H9 (cell line): ENCODE measurements at regions not wholly inside any gene's neighbourhood (a gene's known extent, or its start where the extent isn't known, plus 50 kb on each side); places are given as distances from the start of the nearest gene placed in this dataset.
A peak's percentile ranks its signal among the peaks of the same experiment; 100 is the strongest.

Experiments used
- DNase-seq: peaks from one replicate; pipeline ENCODE4 v3.0.0-alpha.2; 2017
- H2AFZ ChIP-seq: one replicate; pipeline ENCODE4 v1.6.1; 2013; ENCODE audit warnings: mild to moderate bottlenecking, low read length, control low read depth, moderate library complexity
- H2AK5ac ChIP-seq: 2 replicates; pipeline ENCODE4 v1.6.1; 2013; ENCODE audit warnings: low read length, control low read depth, mixed read lengths; ENCODE audit not compliant: insufficient read length
- H2BK120ac ChIP-seq: one replicate; pipeline ENCODE4 v1.6.1; 2013; ENCODE audit warnings: low read depth, mild to moderate bottlenecking, low read length, control low read depth, inconsistent platforms; ENCODE audit not compliant: poor library complexity, severe bottlenecking
- H2BK12ac ChIP-seq: 2 replicates; pipeline ENCODE4 v1.6.1; 2013; ENCODE audit warnings: low read length, control low read depth, mixed read lengths, low read depth; ENCODE audit not compliant: insufficient read length
- H2BK15ac ChIP-seq: 2 replicates; pipeline ENCODE4 v1.6.1; 2013; ENCODE audit warnings: low read depth, low read length, control low read depth
- H2BK20ac ChIP-seq: one replicate; pipeline ENCODE4 v1.6.1; 2013; ENCODE audit warnings: low read depth, mild to moderate bottlenecking, low read length, control low read depth, inconsistent platforms; ENCODE audit not compliant: poor library complexity, severe bottlenecking
- H2BK5ac ChIP-seq: 2 replicates; pipeline ENCODE4 v1.6.1; 2013; ENCODE audit warnings: low read length, control low read depth, mixed read lengths; ENCODE audit not compliant: insufficient read length
- H3K14ac ChIP-seq: 2 replicates; pipeline ENCODE4 v1.6.1; 2013; ENCODE audit warnings: low read length, control low read depth; ENCODE audit not compliant: insufficient read depth
- H3K18ac ChIP-seq: 2 replicates; pipeline ENCODE4 v1.6.1; 2013; ENCODE audit warnings: low read depth, mild to moderate bottlenecking, mixed read lengths, low read length, control low read depth; ENCODE audit not compliant: insufficient read length
- H3K23ac ChIP-seq: 2 replicates; pipeline ENCODE4 v1.6.1; 2013; ENCODE audit warnings: low read length, control low read depth, mixed read lengths, low read depth; ENCODE audit not compliant: insufficient read length
- H3K23me2 ChIP-seq: 2 replicates; pipeline ENCODE4 v1.6.1; 2013; ENCODE audit warnings: low read depth, mild to moderate bottlenecking, mixed read lengths, low read length, control low read depth; ENCODE audit not compliant: insufficient read length, poor library complexity, severe bottlenecking
- H3K27ac ChIP-seq: 2 replicates; pipeline ENCODE4 v1.5.1; 2013; ENCODE audit warnings: low read length, control low read depth, mixed read lengths, low read depth; ENCODE audit not compliant: insufficient read length
- H3K27me3 ChIP-seq: 2 replicates; pipeline ENCODE4 v1.6.1; 2013; ENCODE audit warnings: low read length, control low read depth, inconsistent platforms; ENCODE audit not compliant: insufficient read depth
- H3K4ac ChIP-seq: 2 replicates; pipeline ENCODE4 v1.6.1; 2013; ENCODE audit warnings: low read depth, mild to moderate bottlenecking, control low read depth, inconsistent platforms, low read length, moderate library complexity
- H3K4me1 ChIP-seq: 2 replicates; pipeline ENCODE4 v1.6.1; 2013; ENCODE audit warnings: low read length, control low read depth, inconsistent platforms; ENCODE audit not compliant: insufficient read depth
- H3K4me2 ChIP-seq: 2 replicates; pipeline ENCODE4 v1.6.1; 2013; ENCODE audit warnings: low read length, control low read depth, mixed read lengths; ENCODE audit not compliant: insufficient read length, insufficient read depth
- H3K56ac ChIP-seq: 2 replicates; pipeline ENCODE4 v1.6.1; 2013; ENCODE audit warnings: low read depth, mild to moderate bottlenecking, mixed read lengths, low read length, control low read depth; ENCODE audit not compliant: insufficient read length
- H3K79me1 ChIP-seq: 2 replicates; pipeline ENCODE4 v1.6.1; 2013; ENCODE audit warnings: low read depth, mild to moderate bottlenecking, moderate library complexity, low read length, control low read depth, inconsistent platforms; ENCODE audit not compliant: insufficient read depth, poor library complexity, severe bottlenecking
- H3K79me2 ChIP-seq: 2 replicates; pipeline ENCODE4 v1.6.1; 2013; ENCODE audit warnings: low read length, control low read depth, inconsistent platforms; ENCODE audit not compliant: insufficient read depth
- H3K9ac ChIP-seq: 2 replicates; pipeline ENCODE4 v1.6.1; 2013; ENCODE audit warnings: low read length, control low read depth, mixed read lengths; ENCODE audit not compliant: insufficient read length; ENCODE audit errors: extremely low read depth
- H3K9me3 ChIP-seq: one replicate; pipeline ENCODE4 v1.6.1; 2013; ENCODE audit warnings: low read depth, low read length, inconsistent platforms; ENCODE audit not compliant: control insufficient read depth
- H3T11ph ChIP-seq: one replicate; pipeline ENCODE4 v1.6.1; 2013; ENCODE audit warnings: mild to moderate bottlenecking, low read length, control low read depth, inconsistent platforms
- H4K20me1 ChIP-seq: one replicate; pipeline ENCODE4 v1.6.1; 2013; ENCODE audit not compliant: control insufficient read depth, insufficient read length, insufficient read depth
- H4K5ac ChIP-seq: 2 replicates; pipeline ENCODE4 v1.6.1; 2013; ENCODE audit warnings: low read depth, mild to moderate bottlenecking, mixed read lengths, low read length, control low read depth; ENCODE audit not compliant: insufficient read length
- H4K8ac ChIP-seq: replicated peaks from 2 replicates; pipeline ENCODE4 v1.6.1; 2013; ENCODE audit warnings: low read length, control low read depth, mixed read lengths, low read depth; ENCODE audit not compliant: insufficient read length
- H4K91ac ChIP-seq: 2 replicates; pipeline ENCODE4 v1.6.1; 2013; ENCODE audit warnings: low read depth, mild to moderate bottlenecking, moderate library complexity, mixed read lengths, low read length, control low read depth; ENCODE audit not compliant: insufficient read length
- H3K27ac Mint-ChIP-seq, 3 experiments: 2 replicates in 2 of 3; 3 replicates in 1 of 3; pipeline ENCODE4 v1.8.0; 2020 to 2021; ENCODE audit warnings: mixed read lengths in 3 of 3, mild to moderate bottlenecking in 1 of 3, moderate library complexity in 1 of 3
- H3K27me3 Mint-ChIP-seq: 2 replicates; pipeline ENCODE4 v1.8.0; 2021; ENCODE audit warnings: low read depth, mild to moderate bottlenecking, moderate library complexity, mixed read lengths
- H3K36me3 Mint-ChIP-seq, 3 experiments: 2 replicates in 2 of 3; 3 replicates in 1 of 3; pipeline ENCODE4 v1.8.0; 2020 to 2021; ENCODE audit warnings: low read depth in 3 of 3, mixed read lengths in 3 of 3; ENCODE audit not compliant: insufficient read depth in 1 of 3
- H3K4me1 Mint-ChIP-seq, 2 experiments: 2 replicates each; pipeline ENCODE4 v1.8.0; 2020; ENCODE audit warnings: mixed read lengths in 2 of 2
- H3K4me3 Mint-ChIP-seq, 2 experiments: 2 replicates in 1 of 2; 3 replicates in 1 of 2; pipeline ENCODE4 v1.8.0; 2020 to 2021; ENCODE audit warnings: mild to moderate bottlenecking in 2 of 2, mixed read lengths in 2 of 2, moderate library complexity in 1 of 2
- H3K9me3 Mint-ChIP-seq, 2 experiments: 2 replicates in 1 of 2; 3 replicates in 1 of 2; pipeline ENCODE4 v1.8.0; 2020; ENCODE audit warnings: mild to moderate bottlenecking in 2 of 2, mixed read lengths in 2 of 2, moderate library complexity in 1 of 2
- WGBS: extraction: QIAGEN DNeasy Blood & Tissue Kit; methylation state at CpG from one replicate; pipeline ENCODE4 v1.1.7; 2013; ENCODE audit warnings: missing lambda C conversion rate, low lambda C conversion rate, mixed read lengths; ENCODE audit not compliant: insufficient read length; ENCODE audit errors: extremely low coverage; 5-methylcytosine and 5-hydroxymethylcytosine counted together
- TF ChIP-seq, protein P1 (sequence below): fragments of 200-600 bp; sonication (generic); conservative IDR thresholded peaks from 3 replicates; pipeline ENCODE4 v1.8.0; 2021; ENCODE audit warnings: antibody characterized with exemption, mild to moderate bottlenecking

DNA sequence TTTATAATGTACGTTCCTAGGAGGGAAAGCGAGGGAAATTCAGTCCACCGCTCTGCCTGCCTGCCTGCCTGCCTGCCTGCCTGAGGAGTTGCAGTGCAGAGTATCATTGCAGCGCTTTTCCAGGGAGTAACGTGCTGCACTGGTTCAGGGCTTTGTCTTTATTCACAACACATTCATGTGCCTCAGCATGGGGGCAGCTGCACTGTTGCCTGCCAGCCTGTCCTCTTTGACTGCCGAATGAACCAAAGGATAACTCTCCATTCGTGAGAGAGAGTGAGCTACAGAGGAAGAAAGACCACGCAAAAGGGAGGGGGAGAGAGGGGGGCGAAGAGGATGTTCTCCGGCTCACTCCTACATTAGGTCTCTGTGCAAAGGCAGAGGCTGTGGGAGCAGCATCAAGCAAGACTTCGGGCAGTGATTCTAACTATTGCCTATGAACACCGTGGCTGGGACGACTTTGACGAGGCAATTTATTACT, 791.2 kb downstream of the MAT2B start:
- H3K23me2 ChIP-seq: no peaks in the 10 kb centered on the region
- no peak overlapping the region for H3K9ac ChIP-seq
- H4K5ac ChIP-seq: no peak overlapping the region
- H3K56ac ChIP-seq: no peak overlapping the region
- Mint-ChIP-seq H3K4me1 (peaks cover 11 to 13% of the 10 kb centered on the region in 2 experiments), H3K27me3 (no peaks in the 10 kb centered on the region), H3K9me3 (no peaks in the 10 kb centered on the region), H3K27ac (peak overlapping the region in 2 of 3 experiments; percentile 6 to 19; a peak in 2 of 7 replicates), H3K4me3 (peak overlapping the region; percentile 51 to 72), H3K36me3 (0 out of 7 replicates have a peak, but pooled peaks cover 0 to 4% (median 0%) of the 10 kb centered on the region in 3 experiments)
- no peak overlapping the region for H3K23ac ChIP-seq
- H2BK15ac ChIP-seq: no peak overlapping the region
- H3K9me3 ChIP-seq: no peaks in the 10 kb centered on the region
- H2BK5ac ChIP-seq: no peak overlapping the region
- H2BK120ac ChIP-seq: no peak overlapping the region
- H3K18ac ChIP-seq: no peak overlapping the region
- peak; percentile 78 for DNase-seq
- H2BK12ac ChIP-seq: no peak overlapping the region
- TF ChIP-seq, protein P1, sequence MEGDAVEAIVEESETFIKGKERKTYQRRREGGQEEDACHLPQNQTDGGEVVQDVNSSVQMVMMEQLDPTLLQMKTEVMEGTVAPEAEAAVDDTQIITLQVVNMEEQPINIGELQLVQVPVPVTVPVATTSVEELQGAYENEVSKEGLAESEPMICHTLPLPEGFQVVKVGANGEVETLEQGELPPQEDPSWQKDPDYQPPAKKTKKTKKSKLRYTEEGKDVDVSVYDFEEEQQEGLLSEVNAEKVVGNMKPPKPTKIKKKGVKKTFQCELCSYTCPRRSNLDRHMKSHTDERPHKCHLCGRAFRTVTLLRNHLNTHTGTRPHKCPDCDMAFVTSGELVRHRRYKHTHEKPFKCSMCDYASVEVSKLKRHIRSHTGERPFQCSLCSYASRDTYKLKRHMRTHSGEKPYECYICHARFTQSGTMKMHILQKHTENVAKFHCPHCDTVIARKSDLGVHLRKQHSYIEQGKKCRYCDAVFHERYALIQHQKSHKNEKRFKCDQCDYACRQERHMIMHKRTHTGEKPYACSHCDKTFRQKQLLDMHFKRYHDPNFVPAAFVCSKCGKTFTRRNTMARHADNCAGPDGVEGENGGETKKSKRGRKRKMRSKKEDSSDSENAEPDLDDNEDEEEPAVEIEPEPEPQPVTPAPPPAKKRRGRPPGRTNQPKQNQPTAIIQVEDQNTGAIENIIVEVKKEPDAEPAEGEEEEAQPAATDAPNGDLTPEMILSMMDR: no peak
- no peaks in the 10 kb centered on the region for H3K4me1 ChIP-seq
- no peaks in the 10 kb centered on the region for H3K27me3 ChIP-seq
- no peak overlapping the region for H3K27ac ChIP-seq
- no peak overlapping the region for H4K8ac ChIP-seq
- H3K79me2 ChIP-seq: no peaks in the 10 kb centered on the region
- H4K91ac ChIP-seq: no peak overlapping the region
- no peaks in the 10 kb centered on the region for H3K79me1 ChIP-seq
- no peak overlapping the region for H2AK5ac ChIP-seq
- no peak overlapping the region for H3K4ac ChIP-seq
- H2BK20ac ChIP-seq: no peak overlapping the region
- no peak overlapping the region for H3K14ac ChIP-seq
- H4K20me1 ChIP-seq: no peaks in the 10 kb centered on the region
- WGBS: no CpG with 5 or more reads among the region's 14 CpGs
- peak overlapping the region; percentile 40 for H2AFZ ChIP-seq
- no peak overlapping the region for H3T11ph ChIP-seq
- H3K4me2 ChIP-seq: peak overlapping the region; percentile 48
